ENCODE measurements at regions not wholly inside any gene's neighbourhood (a gene's known extent, or its start where the extent isn't known, plus 50 kb on each side); places are given as distances from the start of the nearest gene placed in this dataset.

GRCh38 chr6:153960281-153960680 lies 78.8 kb upstream of the OPRM1 start:
- no peaks in the 10 kb centered on the region for H3K9me1 ChIP-seq (ENCODE audit: insufficient read depth, low read length)
- H3K56ac ChIP-seq (ENCODE audit: extremely low read depth, insufficient read depth, low read length): no peak overlapping the region
- no peaks in the 10 kb centered on the region for H4K20me1 ChIP-seq (ENCODE audit: insufficient read depth, low read length)
- no peak overlapping the region for H3K4ac ChIP-seq (ENCODE audit: low read depth, low read length)
- in situ Hi-C loops (cut with MboI; ENCODE audit: low sequenced_read_pairs) (no loop called here), intact Hi-C loops (cut with micrococcal nuclease) (no loop called here), dilution Hi-C loops (cut with HindIII; ENCODE audit: low sequenced_read_pairs, unreplicated experiment) (no loop called here)
- no peak overlapping the region for H3K23ac ChIP-seq (ENCODE audit: low read depth, low read length)
- ChIA-PET POLR2A (ENCODE audit: unreplicated experiment) (no interaction called here), CTCF (no interaction called here)
- no TSS peak for BruUV-seq (replicated peaks)
- no peak overlapping the region for H3K4me2 ChIP-seq (ENCODE audit: low read depth, low read length)
- no peak overlapping the region for H4K91ac ChIP-seq (ENCODE audit: insufficient read depth, low read depth, low read length)
- ATAC-seq (ENCODE audit: low read depth) (no peak), DNase-seq (no peak)
- no peak overlapping the region for H4K5ac ChIP-seq (ENCODE audit: low read depth, low read length)
- no peaks in the 10 kb centered on the region for H3K36me3 ChIP-seq (ENCODE audit: control insufficient read depth, insufficient read depth, low read length)
- no peaks in the 10 kb centered on the region for H3K79me1 ChIP-seq (ENCODE audit: low read depth in 1 of 2, low read length in 2 of 2)
- no peak overlapping the region for H4K8ac ChIP-seq (ENCODE audit: low read depth in 2 of 2, low read length in 2 of 2)
- H3K27ac ChIP-seq (ENCODE audit: insufficient read depth, low read length): no peak overlapping the region
- H3K9me3 ChIP-seq (ENCODE audit: control insufficient read depth, insufficient read depth, low read length): peaks cover 9% of the 10 kb centered on the region
- H2BK20ac ChIP-seq (ENCODE audit: low read depth, low read length): no peak overlapping the region
- no peak overlapping the region for H3K9ac ChIP-seq (ENCODE audit: low read depth, low read length)
- H2AK5ac ChIP-seq (ENCODE audit: low read depth, low read length): no peak overlapping the region
- no peak overlapping the region for H2BK120ac ChIP-seq (ENCODE audit: low read depth, low read length)
- no peak overlapping the region for H2AFZ ChIP-seq (replicated peaks; ENCODE audit: low read length, poor library complexity)
- H3K18ac ChIP-seq (ENCODE audit: low read depth, low read length): no peak overlapping the region
- H3K4me3 ChIP-seq (ENCODE audit: insufficient read depth, low read depth, low read length): no peak overlapping the region
- H2AK9ac ChIP-seq (replicated peaks; ENCODE audit: low read depth, low read length, poor library complexity): no peak overlapping the region
- no peak overlapping the region for H3K14ac ChIP-seq (replicated peaks; ENCODE audit: low read depth, low read length)
- no peak for TF ChIP-seq CHD1 (IDR thresholded peaks at IDR 0.05; ENCODE audit: low read depth, low read length)
- no peak for TF ChIP-seq RAD21 (IDR thresholded peaks at IDR 0.05; ENCODE audit: low read length)
- TF ChIP-seq ELK1 (IDR thresholded peaks at IDR 0.05; ENCODE audit: borderline replicate concordance, low read depth, low read length): no peak
- TF ChIP-seq, protein P1, sequence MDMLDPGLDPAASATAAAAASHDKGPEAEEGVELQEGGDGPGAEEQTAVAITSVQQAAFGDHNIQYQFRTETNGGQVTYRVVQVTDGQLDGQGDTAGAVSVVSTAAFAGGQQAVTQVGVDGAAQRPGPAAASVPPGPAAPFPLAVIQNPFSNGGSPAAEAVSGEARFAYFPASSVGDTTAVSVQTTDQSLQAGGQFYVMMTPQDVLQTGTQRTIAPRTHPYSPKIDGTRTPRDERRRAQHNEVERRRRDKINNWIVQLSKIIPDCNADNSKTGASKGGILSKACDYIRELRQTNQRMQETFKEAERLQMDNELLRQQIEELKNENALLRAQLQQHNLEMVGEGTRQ (IDR thresholded peaks at IDR 0.05; ENCODE audit: low read depth, low read length): no peak
- no peak for TF ChIP-seq BHLHE40 (IDR thresholded peaks at IDR 0.05; ENCODE audit: low read depth, low read length)
- TF ChIP-seq RFX5 (IDR thresholded peaks at IDR 0.05; ENCODE audit: low read depth, low read length): no peak
- no peak for TF ChIP-seq NFE2L2 (IDR thresholded peaks at IDR 0.05; ENCODE audit: low read depth, low read length)
- TF ChIP-seq MXI1 (IDR thresholded peaks at IDR 0.05; ENCODE audit: borderline replicate concordance, low read depth, low read length): no peak
- TF ChIP-seq RCOR1 (IDR thresholded peaks at IDR 0.05; ENCODE audit: insufficient replicate concordance, low read length): no peak
- no peak for TF ChIP-seq POLR2A (IDR thresholded peaks at IDR 0.05; ENCODE audit: low read depth, low read length)
- no peak for TF ChIP-seq MAZ (IDR thresholded peaks at IDR 0.05; ENCODE audit: borderline replicate concordance, low read depth, low read length)
- H3K27me3 ChIP-seq (ENCODE audit: control insufficient read depth, insufficient read depth, low read length): no peaks in the 10 kb centered on the region
- H2BK15ac ChIP-seq (ENCODE audit: low read depth, low read length): no peak overlapping the region
- WGBS, 2 experiments (ENCODE audit: extremely low coverage in 2 of 2, insufficient read length in 1 of 2): no CpG with 5 or more reads among the region's 4 CpGs
- H3K4me1 ChIP-seq (ENCODE audit: control insufficient read depth, insufficient read depth, low read length): no peaks in the 10 kb centered on the region
- no peak overlapping the region for H2BK5ac ChIP-seq (ENCODE audit: low read depth, low read length, poor library complexity, severe bottlenecking)
